ENCODE measurements at regions not wholly inside any gene's neighbourhood (a gene's known extent, or its start where the extent isn't known, plus 50 kb on each side); places are given as distances from the start of the nearest gene placed in this dataset.

DNA sequence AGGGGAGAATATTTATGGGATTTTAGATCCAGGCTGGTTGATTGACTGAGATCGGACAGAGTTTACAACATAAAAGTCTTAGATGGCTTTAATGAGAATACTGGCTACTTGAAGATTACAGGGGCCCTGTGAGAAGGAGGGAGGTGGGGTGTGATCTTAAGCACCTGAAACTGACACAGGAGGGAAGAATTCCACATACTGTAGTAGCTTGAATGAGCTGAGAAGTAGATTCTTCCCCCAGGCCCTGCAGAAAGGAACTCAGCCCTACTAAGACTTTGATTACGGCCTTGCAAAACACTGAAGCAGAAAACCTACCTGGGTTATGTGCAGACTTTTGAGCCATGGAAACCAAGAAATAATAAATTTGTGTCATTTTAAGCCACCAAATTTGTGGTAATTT lies 1062.9 kb upstream of the GYPC start:
- Histone ChIP-seq H3K36me3 (no peaks in the 10 kb centered on the region), H3K9me3 (no peaks in the 10 kb centered on the region), H3K4me3 (ENCODE audit: low read depth, low read length) (no peak overlapping the region), H3K4me1 (no peaks in the 10 kb centered on the region), H3K27me3 (no peaks in the 10 kb centered on the region)
- no peak for DNase-seq
- TF ChIP-seq, protein P1, sequence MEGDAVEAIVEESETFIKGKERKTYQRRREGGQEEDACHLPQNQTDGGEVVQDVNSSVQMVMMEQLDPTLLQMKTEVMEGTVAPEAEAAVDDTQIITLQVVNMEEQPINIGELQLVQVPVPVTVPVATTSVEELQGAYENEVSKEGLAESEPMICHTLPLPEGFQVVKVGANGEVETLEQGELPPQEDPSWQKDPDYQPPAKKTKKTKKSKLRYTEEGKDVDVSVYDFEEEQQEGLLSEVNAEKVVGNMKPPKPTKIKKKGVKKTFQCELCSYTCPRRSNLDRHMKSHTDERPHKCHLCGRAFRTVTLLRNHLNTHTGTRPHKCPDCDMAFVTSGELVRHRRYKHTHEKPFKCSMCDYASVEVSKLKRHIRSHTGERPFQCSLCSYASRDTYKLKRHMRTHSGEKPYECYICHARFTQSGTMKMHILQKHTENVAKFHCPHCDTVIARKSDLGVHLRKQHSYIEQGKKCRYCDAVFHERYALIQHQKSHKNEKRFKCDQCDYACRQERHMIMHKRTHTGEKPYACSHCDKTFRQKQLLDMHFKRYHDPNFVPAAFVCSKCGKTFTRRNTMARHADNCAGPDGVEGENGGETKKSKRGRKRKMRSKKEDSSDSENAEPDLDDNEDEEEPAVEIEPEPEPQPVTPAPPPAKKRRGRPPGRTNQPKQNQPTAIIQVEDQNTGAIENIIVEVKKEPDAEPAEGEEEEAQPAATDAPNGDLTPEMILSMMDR (IDR thresholded peaks at IDR 0.05; ENCODE audit: low read depth, low read length), result no peak

GRCh38 chr2:125596612-125597011 lies 1059.3 kb upstream of the GYPC start:
- no peaks in the 10 kb centered on the region for H3K4me1 ChIP-seq
- TF ChIP-seq, protein P1 (IDR thresholded peaks at IDR 0.05; ENCODE audit: low read depth, low read length), result no peak
- no peak overlapping the region for H3K4me3 ChIP-seq (ENCODE audit: low read depth, low read length)
- H3K36me3 ChIP-seq, result no peaks in the 10 kb centered on the region
- DNase-seq, result no peak
- no peaks in the 10 kb centered on the region for H3K27me3 ChIP-seq
- no peaks in the 10 kb centered on the region for H3K9me3 ChIP-seq

GRCh38 chr2:125615438-125615837 lies 1040.5 kb upstream of the GYPC start:
- TF ChIP-seq, protein P1 (IDR thresholded peaks at IDR 0.05; ENCODE audit: low read depth, low read length), result no peak
- Histone ChIP-seq H3K9me3 (no peaks in the 10 kb centered on the region), H3K4me3 (ENCODE audit: low read depth, low read length) (no peak overlapping the region), H3K4me1 (no peaks in the 10 kb centered on the region), H3K27me3 (no peaks in the 10 kb centered on the region), H3K36me3 (no peaks in the 10 kb centered on the region)
- no peak for DNase-seq

DNA sequence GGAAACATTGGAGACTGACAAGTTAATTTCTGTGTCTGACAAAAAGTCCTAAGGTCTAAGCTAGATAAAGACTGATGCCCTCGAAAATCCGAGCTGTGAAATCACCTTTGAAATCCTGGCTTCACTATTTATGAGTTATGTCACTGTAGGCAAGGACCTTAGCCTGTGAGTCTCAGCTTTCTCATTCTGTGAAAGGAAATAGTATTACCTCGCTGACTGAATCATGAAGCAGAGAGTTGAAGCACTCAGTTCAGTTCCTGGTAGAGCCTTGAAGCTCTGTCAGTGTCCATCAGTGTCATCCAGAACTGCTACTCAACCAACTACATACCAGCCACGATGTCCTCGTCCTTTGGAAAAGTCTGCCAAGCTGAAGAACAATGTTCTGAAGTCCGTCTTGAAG lies 1025.6 kb upstream of the GYPC start:
- no peaks in the 10 kb centered on the region for H3K27me3 ChIP-seq
- H3K36me3 ChIP-seq, result no peaks in the 10 kb centered on the region
- no peak for DNase-seq
- no peak overlapping the region for H3K4me3 ChIP-seq (ENCODE audit: low read depth, low read length)
- no peaks in the 10 kb centered on the region for H3K9me3 ChIP-seq
- H3K4me1 ChIP-seq, result no peaks in the 10 kb centered on the region
- TF ChIP-seq, protein P1 (IDR thresholded peaks at IDR 0.05; ENCODE audit: low read depth, low read length), result no peak

DNA sequence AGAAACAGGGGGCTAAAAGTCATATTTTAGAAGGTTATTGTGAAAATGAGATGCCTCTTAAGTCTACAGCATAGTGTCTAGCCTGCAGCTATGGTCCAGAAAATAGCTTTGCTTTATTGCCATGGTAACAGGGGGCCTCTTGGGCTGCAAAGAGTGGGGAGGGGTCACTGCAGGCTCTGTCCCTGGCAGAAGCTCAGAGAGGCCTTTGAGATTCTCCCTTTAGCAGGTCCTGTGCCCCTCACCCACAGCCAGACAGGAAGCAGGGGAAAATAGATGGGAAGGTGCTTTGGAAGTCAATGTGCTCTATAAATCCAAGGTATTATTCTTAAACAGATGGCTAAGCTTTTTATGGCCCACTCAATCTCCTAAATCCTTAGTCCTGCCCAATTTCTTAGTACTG lies 1021.3 kb upstream of the GYPC start:
- no peaks in the 10 kb centered on the region for H3K27me3 ChIP-seq
- no peak overlapping the region for H3K4me3 ChIP-seq (ENCODE audit: low read depth, low read length)
- H3K9me3 ChIP-seq, result no peaks in the 10 kb centered on the region
- no peaks in the 10 kb centered on the region for H3K36me3 ChIP-seq
- DNase-seq, result no peak
- no peaks in the 10 kb centered on the region for H3K4me1 ChIP-seq
- TF ChIP-seq, protein P1 (IDR thresholded peaks at IDR 0.05; ENCODE audit: low read depth, low read length), result no peak

- TF ChIP-seq, protein P1 (IDR thresholded peaks at IDR 0.05; ENCODE audit: low read depth, low read length), result no peak
- Histone ChIP-seq H3K4me1 (no peaks in the 10 kb centered on the region), H3K36me3 (no peaks in the 10 kb centered on the region), H3K9me3 (no peaks in the 10 kb centered on the region), H3K27me3 (no peaks in the 10 kb centered on the region), H3K4me3 (ENCODE audit: low read depth, low read length) (no peak overlapping the region)
- DNase-seq, result no peak
Measured at GRCh38 chr2:125638345-125638744, 1017.6 kb upstream of the GYPC start.
